Fibroblast of lung (primary cell): ENCODE measurements at regions not wholly inside any gene's neighbourhood (a gene's known extent, or its start where the extent isn't known, plus 50 kb on each side); places are given as distances from the start of the nearest gene placed in this dataset.

Experiments
- DNase-seq, 2 donors: peaks; one replicate each; pipeline versions ENCODE4 v3.0.0 to v3.0.0-alpha.2; 2010; ENCODE audit warnings: low read depth in 2 of 2
- H2AFZ ChIP-seq: 2 replicates; pipeline ENCODE4 v1.5.1; 2012; ENCODE audit warnings: low read length, control low read depth, inconsistent platforms
- H3K27ac ChIP-seq: 2 replicates; pipeline ENCODE4 v1.5.1; 2011; ENCODE audit warnings: low read length, control low read depth; ENCODE audit not compliant: insufficient read depth
- H3K27me3 ChIP-seq: 2 replicates; pipeline ENCODE4 v1.5.1; 2011; ENCODE audit warnings: mild to moderate bottlenecking, low read length; ENCODE audit not compliant: control insufficient read depth, insufficient read depth
- H3K36me3 ChIP-seq: 2 replicates; pipeline ENCODE4 v1.5.1; 2011; ENCODE audit warnings: low read length; ENCODE audit not compliant: control insufficient read depth, insufficient read depth
- H3K4me1 ChIP-seq: 2 replicates; pipeline ENCODE4 v1.5.1; 2011; ENCODE audit warnings: low read length; ENCODE audit not compliant: control insufficient read depth, insufficient read depth; ENCODE audit errors: extremely low read depth
- H3K4me2 ChIP-seq: 2 replicates; pipeline ENCODE4 v1.5.1; 2011; ENCODE audit warnings: low read length, control low read depth; ENCODE audit not compliant: insufficient read depth; ENCODE audit errors: extremely low read depth
- H3K4me3 ChIP-seq, 4 experiments: fragments of 200-600 bp in 1 of 4; sonication (generic) in 1 of 4; replicated peaks in 1 of 4; 2 replicates each; pipeline ENCODE4 v1.5.1; 2011 to 2016; ENCODE audit warnings: low read length in 4 of 4, low read depth in 3 of 4, mild to moderate bottlenecking in 3 of 4, control low read depth in 2 of 4, inconsistent platforms in 1 of 4, mixed read lengths in 1 of 4; ENCODE audit not compliant: insufficient read depth in 1 of 4; ENCODE audit errors: control extremely low read depth in 1 of 4
- H3K79me2 ChIP-seq: 2 replicates; pipeline ENCODE4 v1.5.1; 2012; ENCODE audit warnings: mild to moderate bottlenecking, low read length, inconsistent platforms; ENCODE audit not compliant: control insufficient read depth, insufficient read depth
- H3K9ac ChIP-seq: 2 replicates; pipeline ENCODE4 v1.5.1; 2011; ENCODE audit warnings: mild to moderate bottlenecking, low read length, control low read depth; ENCODE audit not compliant: insufficient read depth
- H3K9me3 ChIP-seq: 2 replicates; pipeline ENCODE4 v1.5.1; 2012; ENCODE audit warnings: low read depth, low read length; ENCODE audit not compliant: control insufficient read depth, insufficient read depth
- H4K20me1 ChIP-seq: 2 replicates; pipeline ENCODE4 v1.5.1; 2011; ENCODE audit warnings: low read length; ENCODE audit not compliant: control insufficient read depth, insufficient read depth; ENCODE audit errors: extremely low read depth
- EZH2 ChIP-seq: IDR thresholded peaks from 2 replicates; pipeline ENCODE4 v1.5.1; 2012; ENCODE audit warnings: low read length, control low read depth, mild to moderate bottlenecking; ENCODE audit errors: missing control alignments
- TF ChIP-seq, protein P1 (sequence below), 2 donors: IDR thresholded peaks in 1 of 2; conservative IDR thresholded peaks in 1 of 2; 1 replicate in 1 of 2; 2 replicates in 1 of 2; pipeline ENCODE4 v1.5.1; 2011 to 2012; ENCODE audit warnings: low read length in 2 of 2, control low read depth in 1 of 2, inconsistent platforms in 1 of 2, low read depth in 1 of 2, mild to moderate bottlenecking in 1 of 2

- no peak overlapping the region for H3K4me2 ChIP-seq
- no peaks in the 10 kb centered on the region for H3K36me3 ChIP-seq
- H3K4me3 ChIP-seq = no peak overlapping the region
- no peaks in the 10 kb centered on the region for H4K20me1 ChIP-seq
- no peak for DNase-seq
- H3K4me1 ChIP-seq = no peaks in the 10 kb centered on the region
- TF ChIP-seq, protein P1, sequence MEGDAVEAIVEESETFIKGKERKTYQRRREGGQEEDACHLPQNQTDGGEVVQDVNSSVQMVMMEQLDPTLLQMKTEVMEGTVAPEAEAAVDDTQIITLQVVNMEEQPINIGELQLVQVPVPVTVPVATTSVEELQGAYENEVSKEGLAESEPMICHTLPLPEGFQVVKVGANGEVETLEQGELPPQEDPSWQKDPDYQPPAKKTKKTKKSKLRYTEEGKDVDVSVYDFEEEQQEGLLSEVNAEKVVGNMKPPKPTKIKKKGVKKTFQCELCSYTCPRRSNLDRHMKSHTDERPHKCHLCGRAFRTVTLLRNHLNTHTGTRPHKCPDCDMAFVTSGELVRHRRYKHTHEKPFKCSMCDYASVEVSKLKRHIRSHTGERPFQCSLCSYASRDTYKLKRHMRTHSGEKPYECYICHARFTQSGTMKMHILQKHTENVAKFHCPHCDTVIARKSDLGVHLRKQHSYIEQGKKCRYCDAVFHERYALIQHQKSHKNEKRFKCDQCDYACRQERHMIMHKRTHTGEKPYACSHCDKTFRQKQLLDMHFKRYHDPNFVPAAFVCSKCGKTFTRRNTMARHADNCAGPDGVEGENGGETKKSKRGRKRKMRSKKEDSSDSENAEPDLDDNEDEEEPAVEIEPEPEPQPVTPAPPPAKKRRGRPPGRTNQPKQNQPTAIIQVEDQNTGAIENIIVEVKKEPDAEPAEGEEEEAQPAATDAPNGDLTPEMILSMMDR (conservative IDR thresholded peaks at IDR 0.05 in 1 of 2, IDR thresholded peaks at IDR 0.05 in 1 of 2; ENCODE audit: low read depth in 1 of 2, low read length in 2 of 2) = no peak
- no peak for TF ChIP-seq EZH2
- no peak overlapping the region for H3K9ac ChIP-seq
- H2AFZ ChIP-seq = no peak overlapping the region
- H3K9me3 ChIP-seq = no peaks in the 10 kb centered on the region
- H3K79me2 ChIP-seq = no peaks in the 10 kb centered on the region
- H3K27me3 ChIP-seq = no peaks in the 10 kb centered on the region
- no peak overlapping the region for H3K27ac ChIP-seq
Measured at GRCh38 chr9:30970812-30971211, 1413.6 kb upstream of the ACO1 start.

DNA sequence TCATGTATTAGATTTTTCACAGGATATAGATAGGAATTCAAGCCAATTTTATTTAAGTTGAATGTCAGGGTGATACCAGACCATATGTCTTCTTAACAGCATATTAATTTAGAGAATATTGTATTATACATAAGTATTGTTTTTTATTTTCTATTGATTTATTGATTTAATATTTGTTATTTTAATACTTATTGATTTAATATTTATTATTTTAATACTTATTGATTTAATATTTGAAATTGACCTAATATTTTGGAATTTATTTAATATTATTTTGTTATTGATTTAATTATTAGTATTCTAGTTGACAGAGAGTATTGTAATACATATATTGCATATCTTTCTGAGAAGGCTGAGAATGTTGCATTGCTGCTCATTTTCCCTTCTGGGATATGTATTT lies 1411.8 kb upstream of the ACO1 start:
- TF ChIP-seq, protein P1 (conservative IDR thresholded peaks at IDR 0.05 in 1 of 2, IDR thresholded peaks at IDR 0.05 in 1 of 2; ENCODE audit: low read depth in 1 of 2, low read length in 2 of 2) = no peak
- no peak for TF ChIP-seq EZH2
- H4K20me1 ChIP-seq = no peaks in the 10 kb centered on the region

DNA sequence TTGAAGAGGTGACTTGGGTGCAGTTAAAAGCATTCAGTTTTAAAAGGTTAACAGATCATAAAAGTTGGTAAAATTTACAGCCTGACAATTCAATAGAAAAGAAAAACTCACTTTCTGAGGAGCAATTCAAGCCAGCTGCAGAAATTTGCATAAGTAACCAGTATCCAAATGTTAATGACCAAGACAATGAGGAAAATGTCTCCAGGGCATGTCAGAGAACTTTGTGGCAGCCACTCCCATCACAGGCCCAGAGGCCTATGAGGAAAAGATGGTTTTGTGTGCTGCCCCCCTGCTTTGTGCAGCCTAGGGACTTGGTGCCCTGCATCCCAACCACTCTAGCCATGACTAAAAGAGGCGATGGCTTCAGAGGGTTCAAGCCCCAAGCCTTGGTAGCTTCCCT lies 1406.5 kb upstream of the ACO1 start:
- H3K4me2 ChIP-seq = no peak overlapping the region
- DNase-seq = no peak
- no peaks in the 10 kb centered on the region for H3K4me1 ChIP-seq
- H3K79me2 ChIP-seq = no peaks in the 10 kb centered on the region
- no peak overlapping the region for H3K4me3 ChIP-seq
- H3K9ac ChIP-seq = no peak overlapping the region
- H4K20me1 ChIP-seq = no peaks in the 10 kb centered on the region
- H3K9me3 ChIP-seq = no peaks in the 10 kb centered on the region
- no peaks in the 10 kb centered on the region for H3K27me3 ChIP-seq
- no peaks in the 10 kb centered on the region for H3K36me3 ChIP-seq
- H2AFZ ChIP-seq = no peak overlapping the region
- TF ChIP-seq, protein P1 (conservative IDR thresholded peaks at IDR 0.05 in 1 of 2, IDR thresholded peaks at IDR 0.05 in 1 of 2; ENCODE audit: low read depth in 1 of 2, low read length in 2 of 2) = no peak
- no peak for TF ChIP-seq EZH2
- no peak overlapping the region for H3K27ac ChIP-seq

More for the DNA sequence above, 1411.8 kb upstream of the ACO1 start:
- Histone ChIP-seq H3K79me2 (no peaks in the 10 kb centered on the region), H3K27me3 (no peaks in the 10 kb centered on the region), H3K36me3 (no peaks in the 10 kb centered on the region), H3K27ac (no peak overlapping the region), H3K9ac (no peak overlapping the region), H3K9me3 (no peaks in the 10 kb centered on the region), H2AFZ (no peak overlapping the region), H3K4me2 (no peak overlapping the region), H3K4me1 (no peaks in the 10 kb centered on the region), H3K4me3 (no peak overlapping the region)
- DNase-seq = no peak
